ENCODE measurements at regions not wholly inside any gene's neighbourhood (a gene's known extent, or its start where the extent isn't known, plus 50 kb on each side); places are given as distances from the start of the nearest gene placed in this dataset.

DNA sequence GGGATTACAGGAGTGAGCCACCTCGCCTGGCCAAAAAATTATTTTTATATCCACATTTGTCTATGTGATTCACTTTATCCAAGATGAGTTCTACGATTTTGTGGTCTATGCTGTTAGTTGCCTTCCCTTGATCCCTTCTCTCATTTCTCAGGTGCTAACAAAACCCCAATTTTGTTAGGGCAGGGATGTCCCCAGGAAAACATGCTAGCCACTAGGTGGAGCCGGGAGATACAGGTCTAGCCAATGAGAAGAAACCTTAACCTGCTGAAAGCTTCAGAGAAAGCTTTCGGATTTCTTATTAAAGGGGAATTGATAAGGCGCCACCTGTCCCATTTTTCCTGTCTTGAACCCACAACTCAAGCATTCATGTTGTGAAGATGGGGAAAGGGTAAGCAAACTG lies 167.4 kb upstream of the OLIG3 start:
- no peaks in the 10 kb centered on the region for H3K4me1 ChIP-seq
- WGBS, 2 donors, result 78 to 79% methylated on average over 5 of the region's 5 CpGs
- no peak overlapping the region for H3K27ac ChIP-seq
- TF ChIP-seq POLR2A (IDR thresholded peaks at IDR 0.05) (no peak), CTCF (IDR thresholded peaks at IDR 0.05) (peak in 5 of 6 experiments; percentile 16 to 53 (median 27))
- H3K36me3 ChIP-seq, result no peaks in the 10 kb centered on the region
- DNase-seq (peak in 1 of 2 donors; percentile 37), ATAC-seq (ENCODE audit: low FRiP score in 2 of 2) (no peak)
- H3K4me3 ChIP-seq, result no peak overlapping the region
- no peaks in the 10 kb centered on the region for H3K27me3 ChIP-seq
- H3K9me3 ChIP-seq, result no peaks in the 10 kb centered on the region

DNA sequence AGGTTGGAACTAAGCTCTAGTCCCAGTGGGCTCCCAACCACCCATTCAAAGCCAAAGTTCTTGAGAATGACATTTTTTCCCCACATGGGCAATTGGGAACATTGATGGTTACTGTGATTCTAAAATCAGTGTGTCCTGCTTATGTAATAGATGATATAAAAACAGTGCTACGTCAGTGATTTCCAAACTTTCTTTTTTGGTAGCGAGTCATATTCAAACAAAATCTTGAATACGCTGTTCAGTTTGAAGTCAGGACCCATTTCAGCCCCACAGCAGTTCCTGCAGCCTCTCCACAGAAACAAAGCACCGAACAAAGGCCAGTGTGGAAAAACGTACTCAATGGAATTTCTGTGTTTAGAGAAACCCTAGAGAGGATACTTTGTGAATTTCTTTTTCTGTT lies 170.0 kb upstream of the OLIG3 start:
- ATAC-seq (ENCODE audit: low FRiP score in 2 of 2) (no peak), DNase-seq (no peak)
- Histone ChIP-seq H3K4me3 (no peak overlapping the region), H3K27ac (no peak overlapping the region), H3K4me1 (no peaks in the 10 kb centered on the region), H3K9me3 (no peaks in the 10 kb centered on the region), H3K36me3 (no peaks in the 10 kb centered on the region), H3K27me3 (no peaks in the 10 kb centered on the region)
- 77 to 89% methylated on average over 5 of the region's 5 CpGs for WGBS, 2 donors
- TF ChIP-seq POLR2A (IDR thresholded peaks at IDR 0.05), result no peak
- no peak for TF ChIP-seq POLR2AphosphoS5 (IDR thresholded peaks at IDR 0.05)
- TF ChIP-seq CTCF (IDR thresholded peaks at IDR 0.05), result no peak
- no peak for TF ChIP-seq EP300 (IDR thresholded peaks at IDR 0.05)

- no peaks in the 10 kb centered on the region for H3K27me3 ChIP-seq
- WGBS, 2 donors, result 77 to 81% methylated on average over 6 of the region's 6 CpGs
- H3K9me3 ChIP-seq, result no peaks in the 10 kb centered on the region
- H3K4me1 ChIP-seq, result no peaks in the 10 kb centered on the region
- no peak overlapping the region for H3K4me3 ChIP-seq
- ATAC-seq (ENCODE audit: low FRiP score in 2 of 2) (no peak), DNase-seq (no peak)
- TF ChIP-seq EP300 (IDR thresholded peaks at IDR 0.05) (no peak), POLR2AphosphoS5 (IDR thresholded peaks at IDR 0.05) (no peak), POLR2A (IDR thresholded peaks at IDR 0.05) (no peak), CTCF (IDR thresholded peaks at IDR 0.05) (no peak)
- no peaks in the 10 kb centered on the region for H3K36me3 ChIP-seq
- H3K27ac ChIP-seq, result no peak overlapping the region
Measured at GRCh38 chr6:137665342-137665934, 171.2 kb upstream of the OLIG3 start.

GRCh38 chr6:137666202-137666774 lies 172.1 kb upstream of the OLIG3 start:
- Histone ChIP-seq H3K4me1 (no peaks in the 10 kb centered on the region), H3K4me3 (no peak overlapping the region), H3K36me3 (no peaks in the 10 kb centered on the region), H3K27ac (no peak overlapping the region), H3K9me3 (no peaks in the 10 kb centered on the region), H3K27me3 (no peaks in the 10 kb centered on the region)
- no peak for DNase-seq
- no peak for TF ChIP-seq CTCF (IDR thresholded peaks at IDR 0.05)
- no peak for TF ChIP-seq POLR2AphosphoS5 (IDR thresholded peaks at IDR 0.05)
- no peak for TF ChIP-seq POLR2A (IDR thresholded peaks at IDR 0.05)
- no peak for TF ChIP-seq EP300 (IDR thresholded peaks at IDR 0.05)
- no peak for ATAC-seq (ENCODE audit: low FRiP score in 2 of 2)
- WGBS, 2 donors, result 79 to 87% methylated on average over 4 of the region's 4 CpGs

DNA sequence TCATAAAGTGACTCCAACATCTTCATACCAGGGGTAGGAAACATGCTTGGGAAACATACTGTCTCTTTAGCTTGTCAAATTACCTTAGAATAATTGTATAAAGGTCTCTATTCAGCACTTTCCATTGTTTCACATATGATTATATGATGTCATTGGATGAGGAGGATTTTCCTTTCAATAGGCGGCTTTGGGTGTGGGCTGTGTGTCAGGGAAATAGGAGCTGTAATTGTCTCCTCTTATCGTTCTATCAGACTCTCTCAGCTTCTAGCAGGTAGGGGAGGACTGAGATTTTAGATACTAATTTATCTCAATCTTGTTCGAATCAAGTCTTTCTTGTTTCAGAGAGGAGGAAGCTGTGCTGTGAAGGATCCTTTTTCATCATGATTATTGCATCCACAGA lies 179.4 kb upstream of the OLIG3 start:
- no peak for DNase-seq
- TF ChIP-seq CTCF (IDR thresholded peaks at IDR 0.05) (no peak), POLR2AphosphoS5 (IDR thresholded peaks at IDR 0.05) (no peak)
- Histone ChIP-seq H3K4me3 (no peak overlapping the region), H3K4me1 (peaks cover 0 to 6% (median 0%) of the 10 kb centered on the region in 4 donors), H3K36me3 (no peaks in the 10 kb centered on the region), H3K9me3 (no peaks in the 10 kb centered on the region), H3K27ac (no peak overlapping the region), H3K27me3 (no peaks in the 10 kb centered on the region)
- WGBS, 2 donors, result 59 to 81% methylated on average over 3 of the region's 3 CpGs
- no peak for ATAC-seq (ENCODE audit: low FRiP score in 2 of 2)

Measured in upper lobe of left lung (tissue), 6 donors.